OCI-LY1 (cell line): ENCODE measurements at regions not wholly inside any gene's neighbourhood (a gene's known extent, or its start where the extent isn't known, plus 50 kb on each side); places are given as distances from the start of the nearest gene placed in this dataset.

Experiments
- H2AFZ ChIP-seq: fragments of 200-600 bp; sonication (generic), shearing (Covaris generic); 2 replicates; pipeline ENCODE4 v1.6.0; 2014; ENCODE audit warnings: antibody characterized with exemption, mild to moderate bottlenecking, low read length
- H3F3A ChIP-seq: fragments of 200-600 bp; sonication (generic), shearing (Covaris generic); 2 replicates; pipeline ENCODE4 v1.6.0; 2014; ENCODE audit warnings: mild to moderate bottlenecking, antibody characterized with exemption, low read length, moderate library complexity; ENCODE audit not compliant: insufficient read depth
- H3K27ac ChIP-seq: fragments of 200-600 bp; sonication (generic); 2 replicates; pipeline ENCODE4 v1.5.1; 2014; ENCODE audit warnings: low read length, mixed run types, mild to moderate bottlenecking, low read depth; ENCODE audit not compliant: poor library complexity, severe bottlenecking
- H3K27me3 ChIP-seq: fragments of 200-600 bp; sonication (generic); 2 replicates; pipeline ENCODE4 v1.6.0; 2014; ENCODE audit warnings: antibody characterized with exemption, mild to moderate bottlenecking, low read length, moderate library complexity; ENCODE audit not compliant: insufficient read depth
- H3K36me3 ChIP-seq: fragments of 200-600 bp; sonication (generic); 2 replicates; pipeline ENCODE4 v1.6.1; 2014; ENCODE audit warnings: mild to moderate bottlenecking, antibody characterized with exemption, low read length, moderate library complexity, mixed read lengths; ENCODE audit not compliant: insufficient read depth
- H3K4me1 ChIP-seq: fragments of 200-600 bp; sonication (generic); 2 replicates; pipeline ENCODE4 v1.5.1; 2014; ENCODE audit warnings: mild to moderate bottlenecking, low read length, moderate library complexity; ENCODE audit not compliant: insufficient read depth, severe bottlenecking
- H3K4me2 ChIP-seq: fragments of 200-600 bp; sonication (generic), shearing (Covaris generic); 2 replicates; pipeline ENCODE4 v1.6.1; 2014; ENCODE audit warnings: low read length
- H3K4me3 ChIP-seq: fragments of 200-600 bp; sonication (generic); 2 replicates; pipeline ENCODE4 v1.5.1; 2014; ENCODE audit warnings: low read length, low read depth, mild to moderate bottlenecking, mixed read lengths; ENCODE audit not compliant: poor library complexity, severe bottlenecking
- H3K79me2 ChIP-seq: fragments of 200-600 bp; shearing (Covaris generic); 2 replicates; pipeline ENCODE4 v1.6.1; 2016; ENCODE audit warnings: mixed run types, low read length, mixed read lengths; ENCODE audit not compliant: insufficient read depth
- H3K9ac ChIP-seq: fragments of 200-600 bp; sonication (generic), shearing (Covaris generic); 2 replicates; pipeline ENCODE4 v1.6.1; 2014; ENCODE audit warnings: mild to moderate bottlenecking, low read length, mixed read lengths
- H3K9me2 ChIP-seq: fragments of 200-600 bp; sonication (generic), shearing (Covaris generic); 2 replicates; pipeline ENCODE4 v1.6.1; 2014; ENCODE audit warnings: low read depth, mild to moderate bottlenecking, low read length, mixed read lengths
- H3K9me3 ChIP-seq: fragments of 200-600 bp; shearing (Covaris generic); 2 replicates; pipeline ENCODE4 v1.6.1; 2014; ENCODE audit warnings: low read length, mixed read lengths
- H4K20me1 ChIP-seq: fragments of 200-600 bp; sonication (generic), shearing (Covaris generic); 2 replicates; pipeline ENCODE4 v1.6.0; 2016; ENCODE audit warnings: mild to moderate bottlenecking, low read length; ENCODE audit not compliant: insufficient read depth
- CTCF ChIP-seq: fragments of 200-600 bp; sonication (generic), shearing (Covaris generic); IDR thresholded peaks from 2 replicates; pipeline ENCODE4 v1.5.1; 2017; ENCODE audit warnings: mild to moderate bottlenecking, antibody characterized with exemption, low read length, moderate library complexity, mixed read lengths
- EZH2 ChIP-seq: fragments of 200-600 bp; sonication (generic), shearing (Covaris generic); IDR thresholded peaks from 2 replicates; pipeline ENCODE4 v1.8.0; 2017; ENCODE audit warnings: borderline replicate concordance, mixed run types, mild to moderate bottlenecking, antibody characterized with exemption, low read length, moderate library complexity, mixed read lengths

GRCh38 chrX:2581296-2581695 is 80.5 kb upstream of the DHRSX start:
- Histone ChIP-seq H3F3A (no peaks in the 10 kb centered on the region), H3K27me3 (no peaks in the 10 kb centered on the region), H3K9ac (no peak overlapping the region), H2AFZ (no peak overlapping the region), H4K20me1 (no peaks in the 10 kb centered on the region), H3K9me2 (no peaks in the 10 kb centered on the region), H3K4me1 (peaks cover 37% of the 10 kb centered on the region), H3K79me2 (no peaks in the 10 kb centered on the region), H3K4me3 (no peak overlapping the region), H3K27ac (no peak overlapping the region), H3K36me3 (no peaks in the 10 kb centered on the region), H3K9me3 (no peaks in the 10 kb centered on the region), H3K4me2 (no peak overlapping the region)
- TF ChIP-seq EZH2 (no peak), CTCF (no peak)

- no peaks in the 10 kb centered on the region for H3K9me2 ChIP-seq
Observed at GRCh38 chrX:2578864-2579263, 78.1 kb upstream of the DHRSX start.

DNA sequence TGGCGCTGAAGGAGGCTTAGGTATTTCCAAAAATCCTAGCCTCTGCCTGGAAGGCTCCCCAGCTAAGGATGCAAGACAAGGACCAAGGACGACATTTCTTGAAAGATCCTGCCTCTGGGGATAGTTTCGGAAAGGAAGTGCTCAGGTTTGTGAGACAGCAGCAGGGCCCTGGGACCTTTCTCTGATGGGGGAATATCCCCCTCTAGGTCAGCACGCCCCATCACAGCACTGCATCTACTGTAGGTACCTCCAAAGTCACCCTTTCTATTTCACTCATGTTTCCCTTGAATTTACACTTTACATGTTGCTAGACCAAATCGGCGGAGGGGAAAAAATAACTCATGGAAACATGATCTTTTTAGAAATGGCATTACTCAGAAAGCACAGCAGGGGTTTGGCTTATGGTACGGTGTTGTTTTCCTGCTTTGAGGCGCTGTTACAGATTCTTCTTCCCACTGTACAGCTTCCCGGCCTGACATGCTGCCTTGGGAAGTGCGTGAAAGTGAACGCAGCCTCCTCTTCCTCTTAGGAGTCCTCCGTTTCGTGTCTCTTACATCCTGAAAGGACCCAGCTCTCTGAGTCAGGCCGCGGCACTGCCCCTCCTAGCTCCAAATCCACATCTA is 77.2 kb upstream of the DHRSX start:
- no peaks in the 10 kb centered on the region for H3K36me3 ChIP-seq
- peak overlapping the region; percentile 58 for H3K27ac ChIP-seq
- peaks cover 45% of the 10 kb centered on the region for H3K4me1 ChIP-seq
- no peak overlapping the region for H3K4me3 ChIP-seq
- H3F3A ChIP-seq: no peaks in the 10 kb centered on the region
- 0 out of 2 replicates have a peak, but pooled peaks have one; percentile 10 for TF ChIP-seq CTCF
- TF ChIP-seq EZH2: no peak
- no peaks in the 10 kb centered on the region for H4K20me1 ChIP-seq
- H3K9me3 ChIP-seq: no peaks in the 10 kb centered on the region
- no peaks in the 10 kb centered on the region for H3K9me2 ChIP-seq
- H3K4me2 ChIP-seq: peak overlapping the region; percentile 53; the same call in 1 of the 2 replicates
- no peak overlapping the region for H2AFZ ChIP-seq
- H3K79me2 ChIP-seq: no peaks in the 10 kb centered on the region
- H3K9ac ChIP-seq: peak overlapping the region; percentile 10; the same call in 1 of the 2 replicates
- H3K27me3 ChIP-seq: no peaks in the 10 kb centered on the region

More at GRCh38 chrX:2578864-2579263, 78.1 kb upstream of the DHRSX start:
- Histone ChIP-seq H3F3A (no peaks in the 10 kb centered on the region), H4K20me1 (no peaks in the 10 kb centered on the region), H3K9ac (no peak overlapping the region; the same call in 1 of the 2 replicates), H3K36me3 (no peaks in the 10 kb centered on the region), H3K27me3 (no peaks in the 10 kb centered on the region), H3K27ac (peak overlapping the region; percentile 58), H3K4me3 (no peak overlapping the region), H3K9me3 (no peaks in the 10 kb centered on the region), H3K79me2 (no peaks in the 10 kb centered on the region), H3K4me2 (peak overlapping the region; percentile 53), H3K4me1 (peaks cover 36% of the 10 kb centered on the region), H2AFZ (no peak overlapping the region)
- TF ChIP-seq EZH2 (no peak), CTCF (no peak)
